K562 (cell line): ENCODE measurements at regions not wholly inside any gene's neighbourhood (a gene's known extent, or its start where the extent isn't known, plus 50 kb on each side); places are given as distances from the start of the nearest gene placed in this dataset.

Experiments used
- CEBPB ChIP-seq: fragments of 450-650 bp; IDR thresholded peaks from 2 replicates; pipeline ENCODE4 v1.6.1; 2016; ENCODE audit warnings: missing genetic modification characterization, missing compliant biosample characterization
- HNRNPUL1 ChIP-seq: fragments of 200-400 bp; formaldehyde crosslinking; IDR thresholded peaks from 2 replicates; pipeline ENCODE4 v1.6.1; 2017; ENCODE audit warnings: low read length
- JUND ChIP-seq, 2 experiments: IDR thresholded peaks; 2 replicates in 1 of 2; 3 replicates in 1 of 2; pipeline ENCODE4 v1.6.1; 2011; ENCODE audit warnings: borderline replicate concordance in 2 of 2, low read depth in 2 of 2, low read length in 2 of 2, improper control_type of control experiment in 1 of 2, missing biosample characterization in 1 of 2, missing genetic modification characterization in 1 of 2, missing genetic modification reagents in 1 of 2
- LARP7 ChIP-seq: fragments of 450-650 bp; IDR thresholded peaks from 2 replicates; pipeline ENCODE4 v1.6.1; 2016
- POLR2A ChIP-seq: fragments of 450-650 bp; conservative IDR thresholded peaks from 2 replicates; pipeline ENCODE4 v1.6.1; 2016
- POU5F1 ChIP-seq: fragments of 150-350 bp; IDR thresholded peaks from 2 replicates; pipeline ENCODE4 v1.6.1; 2014; ENCODE audit warnings: borderline replicate concordance, low read length, low read depth, mild to moderate bottlenecking; ENCODE audit not compliant: partially characterized antibody
- SIRT6 ChIP-seq: IDR thresholded peaks from one replicate; pipeline ENCODE4 v1.6.1; 2012; ENCODE audit warnings: low read depth, mild to moderate bottlenecking, control low read depth, inconsistent platforms, low read length, moderate library complexity
- SPI1 ChIP-seq: IDR thresholded peaks from 2 replicates; pipeline ENCODE4 v1.6.1; 2011; ENCODE audit warnings: low read depth, low read length, control low read depth, borderline replicate concordance
- SREBF2 ChIP-seq: sonication (generic); formaldehyde crosslinking; IDR thresholded peaks from 2 replicates; pipeline ENCODE4 v1.4.0; 2020; ENCODE audit warnings: mild to moderate bottlenecking, missing genetic modification reagents
- ZEB2 ChIP-seq: fragments of 450-650 bp; IDR thresholded peaks from 2 replicates; pipeline ENCODE4 v1.6.1; 2016
- ZFP1 ChIP-seq: fragments of 450-650 bp; formaldehyde crosslinking; IDR thresholded peaks from 2 replicates; pipeline ENCODE4 v1.4.0; 2020; ENCODE audit warnings: mild to moderate bottlenecking, mixed read lengths
- ZNF23 ChIP-seq: fragments of 250-450 bp; sonication (Bioruptor Pico); IDR thresholded peaks from 2 replicates; pipeline ENCODE4 v1.4.0; 2020; ENCODE audit warnings: mild to moderate bottlenecking
- TF ChIP-seq, protein P1 (sequence below), 3 experiments: IDR thresholded peaks in 2 of 3; conservative IDR thresholded peaks in 1 of 3; 2 replicates each; pipeline ENCODE4 v1.5.1; 2011 to 2012; ENCODE audit warnings: low read length in 3 of 3, mild to moderate bottlenecking in 3 of 3, control low read depth in 2 of 3, improper control_type of control experiment in 1 of 3, inconsistent platforms in 1 of 3, low read depth in 1 of 3, mixed read lengths in 1 of 3, moderate library complexity in 1 of 3; ENCODE audit not compliant: insufficient read depth in 2 of 3
- TF ChIP-seq, protein P2 (sequence below): sonication (generic); formaldehyde crosslinking; IDR thresholded peaks from 2 replicates; pipeline ENCODE4 v1.8.0; 2022; ENCODE audit warnings: mild to moderate bottlenecking, missing genetic modification reagents

DNA sequence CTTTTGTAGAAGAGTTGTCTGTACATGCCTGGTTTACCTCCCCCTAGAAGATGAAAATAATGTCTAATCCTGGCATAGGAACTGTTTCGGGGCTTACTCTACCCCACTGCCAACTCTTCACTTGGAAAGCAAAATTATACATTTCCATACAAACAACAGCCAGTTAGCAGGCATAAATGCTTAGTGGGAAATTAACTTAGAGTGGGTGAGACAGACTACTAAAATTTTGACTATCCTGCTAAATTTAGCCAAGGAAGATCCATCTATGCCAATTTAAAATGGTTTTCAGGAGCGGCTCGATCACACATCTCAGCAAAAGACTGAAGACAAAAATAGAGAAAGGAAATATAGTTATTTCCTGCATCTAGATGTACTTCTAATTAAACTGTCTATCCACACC lies 221.2 kb downstream of the TPBG start:
- TF ChIP-seq SPI1 (no peak), ZFP1 (CRISPR knock-in tag) (no peak), HNRNPUL1 (no peak), SIRT6 (no peak), SREBF2 (no peak), POU5F1 (no peak), ZNF23 (CRISPR knock-in tag) (no peak), LARP7 (no peak), ZEB2 (no peak), CEBPB (tag) (no peak), JUND (IDR thresholded peaks at IDR 0.05; ENCODE audit: borderline replicate concordance, low read depth, low read length) (no peak), JUND (tag; IDR thresholded peaks at IDR 0.05; ENCODE audit: borderline replicate concordance, low read depth, low read length) (no peak), POLR2A (no peak)
- TF ChIP-seq, protein P1, sequence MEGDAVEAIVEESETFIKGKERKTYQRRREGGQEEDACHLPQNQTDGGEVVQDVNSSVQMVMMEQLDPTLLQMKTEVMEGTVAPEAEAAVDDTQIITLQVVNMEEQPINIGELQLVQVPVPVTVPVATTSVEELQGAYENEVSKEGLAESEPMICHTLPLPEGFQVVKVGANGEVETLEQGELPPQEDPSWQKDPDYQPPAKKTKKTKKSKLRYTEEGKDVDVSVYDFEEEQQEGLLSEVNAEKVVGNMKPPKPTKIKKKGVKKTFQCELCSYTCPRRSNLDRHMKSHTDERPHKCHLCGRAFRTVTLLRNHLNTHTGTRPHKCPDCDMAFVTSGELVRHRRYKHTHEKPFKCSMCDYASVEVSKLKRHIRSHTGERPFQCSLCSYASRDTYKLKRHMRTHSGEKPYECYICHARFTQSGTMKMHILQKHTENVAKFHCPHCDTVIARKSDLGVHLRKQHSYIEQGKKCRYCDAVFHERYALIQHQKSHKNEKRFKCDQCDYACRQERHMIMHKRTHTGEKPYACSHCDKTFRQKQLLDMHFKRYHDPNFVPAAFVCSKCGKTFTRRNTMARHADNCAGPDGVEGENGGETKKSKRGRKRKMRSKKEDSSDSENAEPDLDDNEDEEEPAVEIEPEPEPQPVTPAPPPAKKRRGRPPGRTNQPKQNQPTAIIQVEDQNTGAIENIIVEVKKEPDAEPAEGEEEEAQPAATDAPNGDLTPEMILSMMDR (IDR thresholded peaks at IDR 0.05 in 2 of 3, conservative IDR thresholded peaks at IDR 0.05 in 1 of 3; ENCODE audit: insufficient read depth in 2 of 3, low read depth in 1 of 3, low read length in 3 of 3) = no peak
- TF ChIP-seq, protein P2, sequence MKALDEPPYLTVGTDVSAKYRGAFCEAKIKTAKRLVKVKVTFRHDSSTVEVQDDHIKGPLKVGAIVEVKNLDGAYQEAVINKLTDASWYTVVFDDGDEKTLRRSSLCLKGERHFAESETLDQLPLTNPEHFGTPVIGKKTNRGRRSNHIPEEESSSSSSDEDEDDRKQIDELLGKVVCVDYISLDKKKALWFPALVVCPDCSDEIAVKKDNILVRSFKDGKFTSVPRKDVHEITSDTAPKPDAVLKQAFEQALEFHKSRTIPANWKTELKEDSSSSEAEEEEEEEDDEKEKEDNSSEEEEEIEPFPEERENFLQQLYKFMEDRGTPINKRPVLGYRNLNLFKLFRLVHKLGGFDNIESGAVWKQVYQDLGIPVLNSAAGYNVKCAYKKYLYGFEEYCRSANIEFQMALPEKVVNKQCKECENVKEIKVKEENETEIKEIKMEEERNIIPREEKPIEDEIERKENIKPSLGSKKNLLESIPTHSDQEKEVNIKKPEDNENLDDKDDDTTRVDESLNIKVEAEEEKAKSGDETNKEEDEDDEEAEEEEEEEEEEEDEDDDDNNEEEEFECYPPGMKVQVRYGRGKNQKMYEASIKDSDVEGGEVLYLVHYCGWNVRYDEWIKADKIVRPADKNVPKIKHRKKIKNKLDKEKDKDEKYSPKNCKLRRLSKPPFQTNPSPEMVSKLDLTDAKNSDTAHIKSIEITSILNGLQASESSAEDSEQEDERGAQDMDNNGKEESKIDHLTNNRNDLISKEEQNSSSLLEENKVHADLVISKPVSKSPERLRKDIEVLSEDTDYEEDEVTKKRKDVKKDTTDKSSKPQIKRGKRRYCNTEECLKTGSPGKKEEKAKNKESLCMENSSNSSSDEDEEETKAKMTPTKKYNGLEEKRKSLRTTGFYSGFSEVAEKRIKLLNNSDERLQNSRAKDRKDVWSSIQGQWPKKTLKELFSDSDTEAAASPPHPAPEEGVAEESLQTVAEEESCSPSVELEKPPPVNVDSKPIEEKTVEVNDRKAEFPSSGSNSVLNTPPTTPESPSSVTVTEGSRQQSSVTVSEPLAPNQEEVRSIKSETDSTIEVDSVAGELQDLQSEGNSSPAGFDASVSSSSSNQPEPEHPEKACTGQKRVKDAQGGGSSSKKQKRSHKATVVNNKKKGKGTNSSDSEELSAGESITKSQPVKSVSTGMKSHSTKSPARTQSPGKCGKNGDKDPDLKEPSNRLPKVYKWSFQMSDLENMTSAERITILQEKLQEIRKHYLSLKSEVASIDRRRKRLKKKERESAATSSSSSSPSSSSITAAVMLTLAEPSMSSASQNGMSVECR = no peak
